ENCODE measurements at regions not wholly inside any gene's neighbourhood (a gene's known extent, or its start where the extent isn't known, plus 50 kb on each side); places are given as distances from the start of the nearest gene placed in this dataset.

DNA sequence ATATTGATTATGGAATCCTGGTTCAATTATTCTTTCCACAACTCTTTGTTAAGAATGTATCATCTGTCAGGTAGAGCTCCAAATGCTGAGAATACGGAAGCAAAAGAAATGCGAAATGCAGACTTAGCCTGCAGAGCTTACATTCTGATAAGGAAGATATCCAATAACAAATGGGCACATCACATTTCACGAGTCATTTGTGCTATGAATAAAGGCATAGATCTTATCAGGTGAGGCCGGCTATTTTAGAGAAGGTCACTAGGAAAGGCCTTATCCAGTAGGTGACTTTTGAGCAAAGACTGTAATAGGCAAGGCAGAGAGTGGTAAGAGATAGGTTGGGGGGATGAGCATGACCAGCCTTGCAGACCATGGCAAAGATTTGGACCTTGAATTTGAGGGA is 174.3 kb upstream of the SERPINE2 start:
- no peak for DNase-seq (ENCODE audit: low read depth in 2 of 3, low spot score in 1 of 3)

DNA sequence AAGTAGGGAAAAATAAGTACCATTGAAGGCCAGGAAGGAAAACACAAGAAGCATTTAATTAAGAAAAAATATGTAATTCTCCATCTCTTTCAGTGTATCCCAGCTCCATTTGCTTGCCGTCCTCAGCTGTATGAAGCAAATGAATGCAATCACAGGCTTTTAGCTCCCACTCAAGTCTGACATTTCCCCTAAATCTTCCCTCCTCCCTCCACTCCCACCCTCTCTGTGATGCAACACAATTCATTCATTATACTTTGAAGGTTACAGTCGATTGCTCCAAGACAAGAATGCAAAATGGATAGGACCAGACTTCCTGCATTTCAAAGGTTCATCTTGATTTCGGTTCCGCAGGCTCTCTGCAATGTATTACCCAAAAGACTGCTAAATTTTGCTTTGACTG is 172.7 kb upstream of the SERPINE2 start:
- DNase-seq (ENCODE audit: low read depth in 2 of 3, low spot score in 1 of 3), result no peak

DNA sequence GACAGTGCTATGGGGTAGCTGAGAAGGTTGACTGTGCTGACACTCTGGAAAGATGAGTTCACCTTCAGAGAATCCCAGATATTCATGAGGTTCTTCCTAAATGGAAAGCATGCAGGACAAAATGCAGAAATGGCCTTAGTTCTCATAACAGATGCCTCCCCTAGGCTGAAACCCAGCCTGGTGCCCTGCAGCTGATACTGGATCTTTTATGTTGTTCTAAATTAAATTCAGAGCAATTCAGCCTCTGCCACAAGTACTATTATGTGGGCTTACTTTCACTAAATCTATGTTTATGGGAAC is 172.0 kb upstream of the SERPINE2 start:
- no peak for DNase-seq (ENCODE audit: low read depth in 2 of 3, low spot score in 1 of 3)

DNA sequence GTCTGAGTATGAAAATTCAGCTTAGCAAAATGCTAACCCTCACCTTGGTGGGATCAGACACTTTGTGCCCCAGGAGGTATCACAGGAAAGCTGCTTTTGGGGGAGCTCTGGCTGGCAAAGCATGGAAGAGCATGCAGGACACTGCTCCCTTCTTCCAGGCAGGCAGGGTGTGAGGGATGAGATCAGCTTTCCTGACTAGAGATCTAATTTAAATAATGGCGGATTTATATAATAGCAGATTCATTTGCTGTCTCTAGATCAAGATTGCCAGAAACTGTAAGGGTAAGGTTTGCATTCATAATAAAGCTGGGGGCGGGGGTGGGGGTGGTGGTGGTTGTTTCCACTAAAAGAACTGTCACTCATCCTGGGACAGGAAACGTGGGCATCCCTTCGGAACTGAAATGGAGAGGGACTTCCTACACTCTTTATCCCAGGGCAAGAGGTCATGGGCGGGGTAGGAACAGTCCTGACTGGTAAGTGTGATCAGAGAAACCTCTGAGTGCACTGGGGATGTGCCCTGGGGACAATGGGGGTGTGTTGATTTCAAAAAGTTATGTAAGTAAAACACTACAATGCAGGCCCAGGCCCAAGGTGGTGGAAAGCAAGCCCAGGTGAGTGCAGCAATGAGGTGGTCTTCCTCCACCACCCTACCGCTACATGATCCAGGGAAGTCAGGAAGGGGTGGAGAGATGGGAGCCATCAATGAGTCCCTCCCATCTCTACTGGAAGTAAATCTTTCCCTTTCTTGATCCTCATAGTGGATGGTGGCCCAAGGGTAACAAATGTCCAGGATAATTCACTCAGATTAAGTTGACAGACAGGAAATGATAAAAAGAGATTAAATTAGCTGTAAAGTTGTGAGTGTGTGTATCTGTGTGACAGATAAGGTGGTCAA is 171.4 kb upstream of the SERPINE2 start:
- no peak for DNase-seq (ENCODE audit: low read depth in 2 of 3, low spot score in 1 of 3)

DNA sequence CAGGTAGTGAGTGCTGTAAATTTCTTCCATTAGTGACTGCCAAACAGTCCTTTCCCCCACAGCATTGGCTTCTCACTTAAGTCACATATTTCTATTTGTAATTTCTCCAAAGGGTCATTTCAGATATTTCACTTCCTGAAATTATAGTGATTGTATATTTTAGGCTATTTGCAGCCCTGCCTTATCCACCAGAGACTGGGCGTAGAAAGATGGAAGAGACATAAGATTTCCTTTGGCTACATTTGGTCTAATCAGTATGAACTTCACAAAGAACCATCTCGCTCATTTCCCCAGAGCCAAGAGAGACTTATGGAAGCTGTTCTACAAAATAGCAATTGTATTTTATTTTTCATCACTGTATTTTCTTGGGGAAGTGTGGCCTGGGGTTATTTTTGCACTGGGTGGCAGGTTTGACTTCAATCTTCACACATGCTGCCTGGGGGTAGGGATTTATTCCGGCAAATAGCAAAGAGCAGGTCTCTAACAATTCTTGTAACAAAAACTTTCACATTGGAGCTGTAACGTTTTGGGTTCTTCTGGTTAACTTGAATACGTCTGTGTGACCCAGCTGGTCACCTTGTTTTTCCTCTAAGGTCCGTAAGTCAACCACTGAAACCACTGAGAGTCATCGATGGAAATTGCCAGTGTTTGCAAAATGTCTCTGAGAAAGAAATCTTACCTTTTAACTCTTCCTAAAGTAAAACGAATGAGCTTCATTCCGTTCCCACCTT is 170.6 kb upstream of the SERPINE2 start:
- DNase-seq (ENCODE audit: low read depth in 2 of 3, low spot score in 1 of 3), result no peak

DNA sequence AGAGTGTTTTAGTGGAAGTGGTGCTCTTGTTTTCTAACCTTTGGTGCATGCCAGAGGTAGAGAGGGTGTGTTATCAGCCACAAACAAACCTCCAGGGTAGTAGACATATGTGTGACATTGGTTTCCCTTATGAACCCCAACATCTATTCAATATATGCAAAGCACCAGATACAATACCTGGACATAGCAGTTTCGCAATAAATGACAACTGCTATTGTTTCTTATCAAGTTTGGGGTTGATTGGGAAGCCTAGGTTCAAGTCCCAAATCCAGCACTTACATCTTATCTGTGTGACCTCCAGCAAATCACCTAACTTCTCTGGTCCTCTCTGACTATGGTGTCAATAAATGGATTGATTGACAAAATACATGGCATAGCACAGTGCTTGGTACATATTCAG is 169.4 kb upstream of the SERPINE2 start:
- no peak for DNase-seq (ENCODE audit: low read depth in 2 of 3, low spot score in 1 of 3)

DNA sequence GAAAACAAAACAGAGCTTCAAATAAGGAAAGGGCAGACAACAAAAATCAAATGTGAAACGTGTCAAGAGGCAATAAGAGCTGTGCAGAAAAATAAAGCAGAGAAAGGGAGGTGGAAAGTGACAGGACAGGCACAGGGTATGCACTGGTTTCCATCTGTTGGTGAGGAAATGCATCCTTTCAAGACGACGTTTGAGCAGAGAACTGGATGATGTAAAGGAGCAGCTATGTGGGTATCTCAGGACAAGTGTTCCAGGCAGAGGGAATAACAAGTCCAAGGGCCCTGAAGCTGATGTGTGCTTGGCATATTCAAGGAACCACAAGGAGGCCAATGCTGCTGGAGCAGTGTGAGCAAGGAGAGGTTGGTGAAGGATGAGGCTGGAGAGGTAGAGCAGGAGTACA is 168.9 kb upstream of the SERPINE2 start:
- no peak for DNase-seq (ENCODE audit: low read depth in 2 of 3, low spot score in 1 of 3)

DNA sequence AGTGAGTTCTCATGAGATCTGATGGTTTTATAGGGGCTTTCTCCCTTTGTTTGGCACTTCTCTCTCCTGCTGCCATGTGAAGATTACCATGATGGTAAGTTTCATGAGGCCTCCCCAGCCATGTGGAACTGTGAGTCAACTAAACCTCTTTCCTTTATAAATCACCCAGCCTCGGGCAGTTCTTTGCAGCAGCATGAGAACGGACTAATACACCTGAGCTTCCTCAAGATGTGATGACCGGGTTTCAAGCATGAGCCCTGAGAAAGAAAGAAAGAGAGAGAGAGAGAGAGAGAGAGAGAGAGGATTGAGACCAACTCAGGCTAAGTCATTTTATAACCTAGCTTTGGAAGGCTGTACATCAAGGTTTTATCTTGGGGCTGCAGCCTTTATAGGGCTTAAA is 167.7 kb upstream of the SERPINE2 start:
- no peak for DNase-seq (ENCODE audit: low read depth in 2 of 3, low spot score in 1 of 3)

DNA sequence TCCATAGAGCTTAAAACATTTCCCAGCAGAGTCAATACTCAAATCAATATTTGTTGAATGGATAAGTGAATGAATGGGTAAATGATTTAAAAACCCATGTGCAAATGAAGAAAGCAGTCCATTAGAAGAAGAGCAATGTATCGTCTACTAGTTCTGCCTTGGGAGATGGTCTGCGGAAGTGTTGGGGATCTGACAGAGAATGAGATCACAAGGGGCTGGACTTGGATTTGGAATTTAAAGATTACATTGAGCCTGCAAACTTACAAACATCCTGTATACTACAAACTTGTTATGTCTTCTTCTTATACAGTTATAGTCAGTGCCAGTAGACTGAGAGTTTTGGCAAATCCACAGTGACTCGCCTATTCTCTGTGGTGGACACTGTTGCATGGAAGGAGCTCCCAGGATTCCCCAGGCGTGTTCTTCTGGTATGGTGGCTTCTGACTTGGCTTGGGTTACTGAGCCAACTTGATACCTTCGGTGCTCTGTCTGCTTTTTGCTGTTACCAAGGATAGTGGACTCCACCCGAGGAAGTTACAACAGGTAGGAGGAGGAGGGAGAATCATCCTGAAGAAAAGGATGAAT is 163.3 kb upstream of the SERPINE2 start:
- DNase-seq (ENCODE audit: low read depth in 2 of 3, low spot score in 1 of 3), result no peak

DNA sequence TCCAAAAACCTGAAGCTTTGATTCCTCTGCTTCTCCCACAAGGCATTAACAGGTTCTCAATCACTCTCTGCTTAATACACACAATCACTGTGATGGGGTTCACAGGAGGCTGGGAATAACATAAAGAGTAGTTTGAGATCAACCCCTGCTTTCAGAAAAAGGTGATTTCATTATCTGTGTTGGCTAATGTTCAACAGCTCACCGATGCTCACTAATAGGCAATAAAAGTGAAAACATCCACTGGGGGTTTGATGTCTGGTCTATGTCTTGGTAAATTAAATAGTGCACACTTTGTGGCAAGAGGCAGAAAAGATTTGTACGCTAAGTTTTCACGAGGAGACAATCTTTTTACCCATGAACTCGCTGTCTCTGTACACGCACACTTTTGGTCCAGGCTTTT is 159.3 kb upstream of the SERPINE2 start:
- DNase-seq (ENCODE audit: low read depth in 2 of 3, low spot score in 1 of 3), result no peak

DNA sequence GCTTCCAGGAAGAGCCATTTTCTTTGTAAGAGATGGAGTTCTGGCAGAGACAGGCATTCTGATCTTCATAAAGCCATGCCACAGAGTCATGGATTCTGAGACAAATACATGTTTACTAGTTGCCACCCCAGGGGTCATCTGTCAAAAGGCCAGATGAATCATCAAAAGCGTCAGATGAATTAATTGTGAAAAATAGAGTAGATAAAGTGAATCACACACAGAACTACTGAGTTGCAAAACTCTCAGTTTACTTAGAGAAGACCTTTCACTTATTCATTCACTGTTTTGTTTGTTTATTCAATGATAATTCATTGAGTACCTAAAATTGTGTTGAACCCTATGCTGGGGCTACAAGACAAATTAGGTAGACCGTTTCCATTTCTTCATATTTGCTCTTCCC is 157.7 kb upstream of the SERPINE2 start:
- DNase-seq (ENCODE audit: low read depth in 2 of 3, low spot score in 1 of 3), result no peak

DNA sequence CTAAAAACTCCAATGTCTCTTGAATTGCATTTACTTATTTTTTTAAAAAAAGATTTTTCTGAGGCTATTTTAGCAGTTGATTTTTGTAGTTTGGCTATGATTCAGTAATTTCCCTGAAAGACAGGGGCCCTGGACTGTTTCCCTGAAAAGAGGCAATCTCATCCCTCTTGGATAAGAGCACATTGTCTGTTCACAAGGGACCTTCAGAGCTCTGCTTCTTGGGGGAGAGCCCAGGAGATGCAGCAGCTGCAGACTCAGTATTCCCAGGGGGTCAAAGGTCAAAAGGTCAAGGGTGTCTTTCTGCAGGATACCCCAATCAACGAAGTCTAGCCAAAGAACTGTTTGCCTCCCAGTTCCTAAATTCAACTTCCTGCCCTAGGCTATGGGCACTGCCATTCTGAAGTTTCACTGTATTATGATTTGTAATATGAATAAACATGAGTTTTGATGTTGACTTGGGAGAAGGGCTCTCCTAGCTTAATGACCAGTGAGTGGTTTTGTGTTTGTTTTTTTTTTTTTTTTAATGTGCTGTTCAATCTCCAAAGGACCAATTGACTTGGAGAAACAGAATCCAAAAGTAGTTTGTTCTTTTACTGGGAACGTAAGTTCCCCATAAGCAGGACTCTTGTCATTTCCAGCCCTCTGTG is 157.0 kb upstream of the SERPINE2 start:
- DNase-seq (ENCODE audit: low read depth in 2 of 3, low spot score in 1 of 3), result no peak

DNA sequence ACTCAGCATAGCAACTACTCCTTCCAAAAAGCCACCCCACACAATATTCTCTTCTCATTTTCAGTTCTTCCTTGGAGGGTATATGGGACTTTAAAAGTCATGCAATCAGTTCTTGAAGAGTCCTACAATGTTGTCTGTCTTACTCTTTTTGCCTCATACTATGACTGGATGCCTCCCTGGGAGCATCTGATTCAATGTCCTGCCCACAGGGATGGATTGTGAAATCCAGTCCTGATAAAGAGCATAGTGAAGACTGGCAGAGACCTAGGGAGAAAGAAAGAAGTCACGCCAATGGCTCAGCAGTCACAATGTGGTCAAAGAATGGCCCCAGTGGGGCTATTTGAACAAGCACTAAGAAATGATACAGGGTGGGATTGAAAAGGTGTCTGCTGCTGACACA is 155.1 kb upstream of the SERPINE2 start:
- DNase-seq (ENCODE audit: low read depth in 2 of 3, low spot score in 1 of 3), result no peak

DNA sequence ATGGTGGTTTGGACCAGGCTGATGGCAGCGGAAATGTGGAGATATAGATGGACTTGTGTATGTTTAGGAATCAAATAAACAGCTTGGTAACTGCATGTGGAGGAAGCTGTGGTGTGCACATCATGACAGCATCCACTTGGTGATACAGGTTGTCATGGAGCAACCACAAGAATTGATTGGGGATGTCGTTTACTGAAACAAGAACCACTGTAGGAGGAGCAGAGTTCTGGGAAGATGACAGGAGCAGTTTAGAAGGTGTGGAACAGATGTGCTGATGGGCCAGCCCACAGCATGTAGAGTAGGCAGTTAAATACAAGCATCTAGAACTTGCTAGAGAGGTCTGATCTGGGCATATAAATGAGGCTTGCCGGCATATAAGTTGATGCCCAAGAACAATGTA is 152.4 kb upstream of the SERPINE2 start:
- DNase-seq (ENCODE audit: low read depth in 2 of 3, low spot score in 1 of 3), result no peak

DNA sequence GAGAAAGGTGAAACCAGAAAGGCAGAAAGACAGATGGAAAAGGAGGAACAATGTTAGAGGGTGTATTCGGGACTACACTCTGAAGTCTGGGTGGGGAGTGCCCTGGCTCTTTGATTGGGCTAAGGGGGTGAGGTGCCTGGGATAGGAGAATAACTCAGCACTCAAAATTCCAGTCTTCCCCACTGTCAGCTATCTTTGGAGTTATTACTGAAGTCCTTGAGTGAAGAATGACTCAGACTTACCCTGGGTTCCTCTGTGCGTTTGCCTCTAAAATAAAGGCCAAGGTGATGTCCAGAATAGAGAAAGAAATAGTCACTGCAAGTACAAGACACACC is 151.8 kb upstream of the SERPINE2 start:
- no peak for DNase-seq (ENCODE audit: low read depth in 2 of 3, low spot score in 1 of 3)

DNA sequence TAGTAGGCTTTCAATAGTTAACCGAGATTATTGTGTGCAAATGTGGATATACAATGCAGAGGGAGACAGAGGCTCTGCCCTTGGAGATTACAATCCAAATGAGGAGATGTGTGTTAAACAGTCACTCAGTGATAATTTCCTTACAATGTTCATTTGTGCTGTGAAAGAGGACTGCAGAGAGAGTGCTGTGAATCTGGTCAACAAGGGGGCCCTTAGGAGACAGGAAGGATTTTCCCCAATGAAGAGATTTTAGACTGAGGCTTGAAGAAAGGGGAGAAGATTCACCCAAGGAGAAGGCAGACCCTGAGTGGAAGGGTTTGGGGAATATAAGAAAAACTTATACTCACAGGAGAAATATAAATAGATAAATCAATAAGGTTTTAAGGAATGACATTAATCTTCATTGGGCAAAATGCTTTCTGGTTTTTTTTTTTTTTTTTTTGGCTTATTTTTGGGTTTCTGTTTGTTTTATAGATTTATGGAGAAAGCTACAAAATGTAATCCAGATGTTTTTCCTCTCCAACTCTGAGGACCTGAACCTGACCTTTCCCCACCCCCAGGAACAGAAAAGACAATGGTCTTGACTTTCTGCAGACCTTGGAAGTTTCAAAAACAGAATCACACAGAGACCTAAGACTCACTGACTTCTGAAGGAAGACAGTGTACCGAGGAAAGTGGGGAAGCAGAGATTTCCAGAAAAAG is 151.3 kb upstream of the SERPINE2 start:
- no peak for DNase-seq (ENCODE audit: low read depth in 2 of 3, low spot score in 1 of 3)

DNA sequence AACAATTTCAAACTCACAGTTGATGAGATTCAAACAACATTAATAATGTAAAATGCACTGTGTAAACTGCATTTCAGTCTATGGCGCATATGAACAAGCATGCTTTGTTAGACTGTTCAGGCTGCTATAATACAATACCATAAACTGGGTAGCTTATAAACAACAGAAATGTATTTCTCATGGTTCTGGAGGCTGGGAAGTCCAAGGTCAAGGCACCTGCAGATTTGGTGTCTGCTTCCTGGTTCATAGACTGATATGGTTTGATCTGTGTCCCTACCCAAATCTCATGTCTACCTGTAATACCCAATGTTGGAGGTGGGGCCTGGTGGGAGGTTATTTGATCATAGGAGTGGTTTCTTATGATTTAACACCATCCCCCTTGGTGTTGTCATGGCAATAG is 148.1 kb upstream of the SERPINE2 start:
- no peak for DNase-seq (ENCODE audit: low read depth in 2 of 3, low spot score in 1 of 3)

DNA sequence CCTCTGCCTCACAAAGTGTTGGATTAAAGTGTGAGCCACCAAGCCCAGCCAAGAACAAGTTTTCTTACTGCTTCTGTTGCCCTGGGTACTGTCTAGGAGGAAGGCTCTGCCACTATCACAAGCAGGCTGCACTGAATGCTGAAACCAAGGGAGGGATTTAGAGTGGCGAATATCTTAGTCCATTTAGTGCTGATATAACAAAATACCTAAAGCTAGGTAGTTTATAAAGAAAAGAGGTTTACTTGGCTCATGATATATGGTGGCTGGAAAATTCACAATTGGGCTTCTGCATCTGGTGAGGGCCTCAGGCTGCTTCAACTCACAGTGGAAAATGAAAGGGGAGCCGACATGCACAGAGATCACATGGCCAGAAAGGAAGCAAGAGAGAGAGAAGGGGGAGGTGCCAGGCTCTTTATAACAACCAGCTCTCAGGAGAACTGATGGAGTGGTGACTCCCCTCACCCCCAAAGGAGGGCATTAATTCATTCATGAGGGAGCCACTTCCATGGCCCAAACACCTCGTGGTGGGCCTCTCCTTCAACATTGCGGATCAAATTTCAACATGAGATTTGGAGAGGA is 146.0 kb upstream of the SERPINE2 start:
- DNase-seq (ENCODE audit: low read depth in 2 of 3, low spot score in 1 of 3), result no peak

DNA sequence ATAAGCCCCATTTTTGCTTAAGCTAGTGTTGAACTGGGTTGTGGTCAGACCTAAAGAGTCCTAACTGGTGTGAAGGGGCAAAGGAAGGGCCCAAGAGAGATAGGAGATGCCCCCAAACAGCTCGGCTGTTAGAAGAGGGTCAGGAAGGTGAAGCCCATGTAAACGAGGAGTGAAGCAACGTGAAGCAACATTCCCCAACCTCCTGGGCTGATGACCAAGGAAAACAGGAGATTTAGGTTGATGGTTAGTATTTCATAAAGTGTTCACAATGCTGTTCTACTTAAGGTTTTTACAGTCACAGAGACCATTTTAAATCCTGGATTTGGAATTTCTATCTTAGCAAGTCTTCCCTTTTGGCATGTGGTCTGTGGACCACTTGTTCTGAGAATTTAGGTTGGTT is 144.0 kb upstream of the SERPINE2 start:
- DNase-seq (ENCODE audit: low read depth in 2 of 3, low spot score in 1 of 3), result no peak

DNA sequence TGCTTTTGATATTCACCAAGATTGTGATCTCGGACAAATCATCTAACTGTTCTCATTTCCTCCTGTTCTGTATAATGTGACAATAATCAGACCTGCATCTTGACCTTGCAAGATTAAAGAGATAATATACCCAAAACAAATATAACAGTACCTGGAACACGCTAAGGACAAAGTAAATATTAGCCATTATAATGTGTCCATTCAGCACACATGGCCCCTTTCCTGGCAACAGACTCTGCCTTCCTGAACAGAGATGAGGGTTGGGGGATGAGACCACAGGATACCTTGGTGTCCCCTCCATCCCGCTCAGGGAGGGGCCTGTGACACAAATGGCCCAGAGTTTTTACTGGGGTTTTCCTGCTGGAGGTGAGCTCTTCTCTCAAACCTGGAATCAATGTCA is 143.4 kb upstream of the SERPINE2 start:
- DNase-seq (ENCODE audit: low read depth in 2 of 3, low spot score in 1 of 3), result no peak

DNA sequence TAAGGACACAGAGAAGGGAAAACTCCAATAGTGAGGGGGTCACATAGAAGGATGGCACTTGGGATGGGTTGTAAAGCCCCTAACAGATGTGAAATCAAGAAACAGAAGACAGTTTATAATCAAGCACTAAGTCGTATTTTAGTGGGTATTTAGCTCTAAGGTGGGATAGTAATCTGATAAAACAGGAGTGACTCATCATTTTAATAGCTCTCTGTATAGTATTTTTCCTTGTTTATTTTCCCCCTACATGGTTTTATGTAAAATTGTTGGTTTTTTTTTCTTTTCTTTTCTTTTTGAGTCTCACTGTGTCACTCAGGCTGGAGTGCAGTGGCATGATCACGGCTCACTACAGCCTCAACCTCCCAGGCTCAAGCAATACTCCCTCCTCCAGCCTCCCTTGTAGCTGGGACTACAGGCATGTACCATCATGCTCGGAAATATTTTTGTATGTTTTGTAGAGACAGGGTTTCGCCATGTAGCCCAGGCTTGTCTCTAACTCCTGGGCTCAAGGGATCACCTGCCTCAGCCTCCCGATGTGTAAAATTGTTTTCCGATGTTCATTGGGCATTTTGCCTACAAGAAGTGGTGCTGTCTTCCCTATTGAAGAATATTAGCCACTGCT is 142.6 kb upstream of the SERPINE2 start:
- no peak for DNase-seq (ENCODE audit: low read depth in 2 of 3, low spot score in 1 of 3)

Measured in stimulated activated CD4-positive, alpha-beta T cell treated with anti-CD3 and anti-CD28 coated beads, Interleukin-12 subunit alpha, Interleukin-12 subunit beta, amount 100 ng/mL, for 48 hours (primary cell).